GM10266 (cell line): ENCODE measurements at regions not wholly inside any gene's neighbourhood (a gene's known extent, or its start where the extent isn't known, plus 50 kb on each side); places are given as distances from the start of the nearest gene placed in this dataset.

Experiments used
- DNase-seq: peaks from one replicate; pipeline ENCODE4 v3.0.0; 2012; ENCODE audit errors: extremely low spot score
- CTCF ChIP-seq: IDR thresholded peaks from 2 replicates; pipeline ENCODE4 v1.5.1; 2012; ENCODE audit warnings: mild to moderate bottlenecking, low read depth; ENCODE audit not compliant: control insufficient read depth, insufficient read depth; ENCODE audit errors: missing control alignments

DNA sequence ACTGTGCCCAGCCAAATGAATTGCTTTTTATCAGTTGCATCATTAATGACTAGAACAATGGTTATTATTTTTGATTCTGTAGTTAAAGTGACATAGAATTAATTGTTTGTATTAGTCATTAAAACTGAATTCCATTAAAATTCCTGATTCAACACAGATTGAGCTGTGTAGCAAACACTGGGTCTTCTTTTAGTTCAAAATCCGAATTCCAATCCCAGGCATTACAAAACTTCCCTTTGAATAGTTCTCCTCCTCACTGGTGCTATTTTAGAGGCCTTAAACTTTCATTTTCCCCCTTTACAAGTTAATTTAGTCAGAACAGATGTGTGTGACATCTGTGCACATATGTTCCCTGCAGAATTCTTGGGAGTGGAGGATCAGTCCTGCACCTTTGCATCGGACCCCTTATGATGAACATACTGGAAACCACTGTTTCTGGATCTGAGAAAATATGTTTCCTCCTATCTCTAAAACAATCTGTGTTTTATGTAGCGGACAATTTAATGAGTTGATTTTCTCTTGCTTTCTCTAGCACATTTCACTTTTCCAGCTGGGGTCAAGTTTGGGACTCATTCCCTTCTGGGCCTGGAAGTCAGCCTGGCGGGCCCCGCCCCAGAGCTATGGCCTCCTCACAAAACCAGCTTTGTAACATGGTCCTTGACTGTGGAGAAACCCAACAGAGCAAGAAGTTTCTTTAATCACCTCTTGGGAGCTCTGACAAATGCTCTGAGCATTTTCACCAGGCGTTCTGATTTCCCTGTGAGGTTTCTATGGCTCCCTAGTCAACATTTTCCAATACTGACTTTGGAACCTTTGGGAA lies 87.9 kb upstream of the MAMDC2 start:
- DNase-seq = no peak
- no peak for TF ChIP-seq CTCF

- no peak for DNase-seq
- TF ChIP-seq CTCF = no peak
Measured at GRCh38 chr9:69961843-69962242, 81.8 kb upstream of the MAMDC2 start.

DNA sequence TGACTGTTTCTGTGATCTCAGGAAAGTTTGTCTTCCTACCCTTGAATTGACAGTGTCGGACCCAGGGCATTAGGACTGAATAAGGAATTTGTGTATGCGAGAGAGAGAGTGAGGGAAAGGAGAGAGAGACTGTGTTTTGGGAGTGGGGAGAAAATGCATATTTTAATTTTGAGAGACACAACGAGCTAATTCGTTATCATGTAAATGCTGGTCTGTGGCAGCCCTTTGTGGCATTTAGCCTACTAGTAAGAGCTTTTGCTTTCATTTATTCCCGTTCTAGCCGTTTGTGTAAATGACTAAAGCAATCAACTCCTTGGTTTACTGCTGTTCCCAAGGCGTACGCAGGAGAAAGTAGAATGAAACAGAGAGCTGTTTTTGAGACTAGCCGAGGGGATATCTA lies 79.8 kb upstream of the MAMDC2 start:
- no peak for DNase-seq

DNA sequence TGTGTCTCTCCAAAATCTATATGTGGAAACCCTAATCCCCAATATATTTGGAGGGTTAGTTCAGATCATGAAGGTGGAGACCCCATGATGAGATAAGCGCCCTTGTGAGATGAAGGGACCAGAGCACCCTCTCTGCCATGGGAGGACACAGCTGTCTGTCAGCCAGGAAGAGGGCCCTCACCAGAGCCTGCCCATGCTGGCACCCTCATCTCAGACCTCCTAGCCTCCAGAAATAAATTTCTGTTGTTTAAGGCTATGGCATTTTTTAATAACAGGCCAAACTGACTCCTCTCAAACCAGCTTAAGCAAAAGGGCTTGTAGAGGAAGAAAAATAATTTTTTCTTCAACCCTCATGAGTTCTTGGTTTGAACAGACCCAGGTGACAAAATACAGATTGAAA lies 79.2 kb upstream of the MAMDC2 start:
- DNase-seq = no peak
- TF ChIP-seq CTCF = no peak

More for the DNA sequence above, 79.8 kb upstream of the MAMDC2 start:
- TF ChIP-seq CTCF = no peak

GRCh38 chr9:69965416-69966145 lies 78.1 kb upstream of the MAMDC2 start:
- no peak for TF ChIP-seq CTCF
- no peak for DNase-seq

GRCh38 chr9:69967344-69967743 lies 76.3 kb upstream of the MAMDC2 start:
- TF ChIP-seq CTCF = no peak

DNA sequence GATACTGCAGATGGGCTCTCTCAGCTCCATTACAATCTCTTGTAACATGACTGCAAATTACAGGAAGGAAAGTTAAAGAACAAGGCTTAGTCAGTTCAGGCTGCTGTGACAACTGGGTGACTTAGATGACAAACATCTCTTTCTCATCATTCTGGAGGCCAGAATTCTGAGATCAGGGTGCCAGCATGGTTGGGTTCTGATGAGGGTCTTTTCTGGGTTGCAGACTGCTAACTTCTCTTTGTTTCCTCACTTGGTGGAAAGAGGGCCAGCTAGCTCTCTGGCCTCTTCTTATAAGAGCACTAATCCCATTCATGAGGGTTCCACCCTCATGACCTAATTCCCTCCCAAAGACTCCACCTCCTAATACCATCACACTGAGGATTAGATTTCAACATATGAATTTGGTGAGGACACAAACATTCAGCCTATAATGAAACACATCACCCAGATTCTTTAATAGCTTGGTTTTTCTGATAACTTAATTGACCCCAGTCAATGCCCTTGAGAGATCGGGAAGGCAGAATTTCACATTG lies 73.6 kb upstream of the MAMDC2 start:
- DNase-seq = no peak
- TF ChIP-seq CTCF = no peak

More at GRCh38 chr9:69967344-69967743, 76.3 kb upstream of the MAMDC2 start:
- no peak for DNase-seq
